Heart left ventricle (tissue), 13 donors: ENCODE measurements at regions not wholly inside any gene's neighbourhood (a gene's known extent, or its start where the extent isn't known, plus 50 kb on each side); places are given as distances from the start of the nearest gene placed in this dataset.

ENCODE experiments used
- POLR2A ChIP-seq, 2 donors: fragments of 450-650 bp; IDR thresholded peaks; one replicate each; pipeline ENCODE4 v1.6.1; 2017; ENCODE audit warnings: antibody characterized with exemption in 2 of 2, mild to moderate bottlenecking in 2 of 2, moderate library complexity in 2 of 2
- TF ChIP-seq, protein P1 (sequence below), 12 donors: fragments of 200-600 bp; sonication (generic) in 4 of 12; IDR thresholded peaks; one replicate each; pipeline versions ENCODE4 v1.5.0 to v1.8.0; 2018 to 2022; ENCODE audit warnings: antibody characterized with exemption in 12 of 12, mild to moderate bottlenecking in 5 of 12
- donor health status: ischemic (EF 13 %, LVEDD 7.1; RV severe dilation, severe dysfunction).
- donor health status: DM: no; HTN: yes; CAD: no.
- donor health status: DM: no; HTN: no; CAD: no.
- donor health status: ischemic (EF 25% LVEDD 6.9; RV normal size, moderate dysfunction).
- donor health status: ischemic (EF 25% LVEDD 5.7; RV mildly dilated, moderate dysfunction).
- donor health status: ischemic (EF 35%, LVEDD 5.7; RV mildly dilated, moderate dysfunction).
- donor health status: nonischemic (EF 11% LVEDD 7.7; RV severe dilation, severe dysfunction).
- donor health status: DM: yes; HTN: yes; CAD: no.
- donor health status: PGD.
- donor health status: ischemic (EF 29% LVEDD 5.4; RV normal size, mild dysfunction).
- donor health status: nonischemic (EF 23%, LVEDD 6.1; RV moderate dilation, normal function).

DNA sequence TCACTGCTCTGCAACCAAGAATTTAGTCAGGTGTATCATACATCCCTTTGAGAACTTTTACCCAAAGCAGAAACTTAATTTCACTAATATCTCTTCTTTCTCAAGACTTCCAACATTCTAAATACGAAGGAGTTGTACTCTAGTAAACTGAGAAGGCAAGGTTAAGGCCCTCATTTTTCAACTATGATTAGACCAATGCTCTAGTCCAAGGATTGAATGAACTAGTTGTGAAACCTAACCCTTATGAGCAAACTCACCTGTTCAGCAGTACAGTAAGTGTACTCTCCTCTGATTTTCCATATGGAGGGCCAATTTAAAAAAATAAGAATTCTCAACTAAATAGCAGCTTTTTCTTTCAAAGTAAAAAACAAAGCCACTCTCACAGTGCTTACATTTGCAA, 180.0 kb upstream of the C11orf58 start:
- TF ChIP-seq, protein P1, sequence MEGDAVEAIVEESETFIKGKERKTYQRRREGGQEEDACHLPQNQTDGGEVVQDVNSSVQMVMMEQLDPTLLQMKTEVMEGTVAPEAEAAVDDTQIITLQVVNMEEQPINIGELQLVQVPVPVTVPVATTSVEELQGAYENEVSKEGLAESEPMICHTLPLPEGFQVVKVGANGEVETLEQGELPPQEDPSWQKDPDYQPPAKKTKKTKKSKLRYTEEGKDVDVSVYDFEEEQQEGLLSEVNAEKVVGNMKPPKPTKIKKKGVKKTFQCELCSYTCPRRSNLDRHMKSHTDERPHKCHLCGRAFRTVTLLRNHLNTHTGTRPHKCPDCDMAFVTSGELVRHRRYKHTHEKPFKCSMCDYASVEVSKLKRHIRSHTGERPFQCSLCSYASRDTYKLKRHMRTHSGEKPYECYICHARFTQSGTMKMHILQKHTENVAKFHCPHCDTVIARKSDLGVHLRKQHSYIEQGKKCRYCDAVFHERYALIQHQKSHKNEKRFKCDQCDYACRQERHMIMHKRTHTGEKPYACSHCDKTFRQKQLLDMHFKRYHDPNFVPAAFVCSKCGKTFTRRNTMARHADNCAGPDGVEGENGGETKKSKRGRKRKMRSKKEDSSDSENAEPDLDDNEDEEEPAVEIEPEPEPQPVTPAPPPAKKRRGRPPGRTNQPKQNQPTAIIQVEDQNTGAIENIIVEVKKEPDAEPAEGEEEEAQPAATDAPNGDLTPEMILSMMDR (IDR thresholded peaks at IDR 0.05): no peak
- no peak for TF ChIP-seq POLR2A (IDR thresholded peaks at IDR 0.05)
